HG03439 (cell line): ENCODE measurements at regions not wholly inside any gene's neighbourhood (a gene's known extent, or its start where the extent isn't known, plus 50 kb on each side); places are given as distances from the start of the nearest gene placed in this dataset.
"Not testable (repeated sequence)": the region's sequence is repeated elsewhere in the genome, so short reads cannot be mapped to it uniquely, and the experiment has no call there.

Experiments
- ATAC-seq: cut with Tn5 transposase; IDR thresholded peaks from one replicate; pipeline ENCODE4 v1.9.1; 2021; ENCODE audit warnings: mild to moderate bottlenecking, moderate library complexity; ENCODE audit not compliant: unreplicated experiment

DNA sequence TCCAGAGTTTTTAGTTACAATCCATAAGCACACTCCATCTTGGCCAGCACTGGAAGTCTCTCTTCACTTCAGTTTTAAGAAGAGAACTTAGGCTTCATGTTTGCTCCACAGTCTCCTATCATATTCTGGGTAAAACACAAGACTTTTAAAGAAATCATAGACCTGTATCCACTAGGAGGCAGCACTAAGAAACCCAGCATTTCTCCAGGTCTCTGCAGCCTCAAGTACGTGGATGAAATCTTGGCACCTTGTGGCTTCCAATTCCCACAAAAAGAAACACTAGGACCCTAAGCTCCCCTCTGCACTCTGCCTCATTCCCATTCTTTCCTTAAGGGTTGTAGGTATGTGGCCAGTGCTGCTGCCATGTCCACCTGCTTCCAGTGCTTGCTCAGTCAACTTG lies 367.3 kb upstream of the CASK start:
- ATAC-seq, result no peak

GRCh38 chrX:42289492-42290385 lies 366.4 kb upstream of the CASK start:
- ATAC-seq, result no peak

GRCh38 chrX:42285681-42286080 lies 362.3 kb upstream of the CASK start:
- ATAC-seq, result not testable (repeated sequence)

DNA sequence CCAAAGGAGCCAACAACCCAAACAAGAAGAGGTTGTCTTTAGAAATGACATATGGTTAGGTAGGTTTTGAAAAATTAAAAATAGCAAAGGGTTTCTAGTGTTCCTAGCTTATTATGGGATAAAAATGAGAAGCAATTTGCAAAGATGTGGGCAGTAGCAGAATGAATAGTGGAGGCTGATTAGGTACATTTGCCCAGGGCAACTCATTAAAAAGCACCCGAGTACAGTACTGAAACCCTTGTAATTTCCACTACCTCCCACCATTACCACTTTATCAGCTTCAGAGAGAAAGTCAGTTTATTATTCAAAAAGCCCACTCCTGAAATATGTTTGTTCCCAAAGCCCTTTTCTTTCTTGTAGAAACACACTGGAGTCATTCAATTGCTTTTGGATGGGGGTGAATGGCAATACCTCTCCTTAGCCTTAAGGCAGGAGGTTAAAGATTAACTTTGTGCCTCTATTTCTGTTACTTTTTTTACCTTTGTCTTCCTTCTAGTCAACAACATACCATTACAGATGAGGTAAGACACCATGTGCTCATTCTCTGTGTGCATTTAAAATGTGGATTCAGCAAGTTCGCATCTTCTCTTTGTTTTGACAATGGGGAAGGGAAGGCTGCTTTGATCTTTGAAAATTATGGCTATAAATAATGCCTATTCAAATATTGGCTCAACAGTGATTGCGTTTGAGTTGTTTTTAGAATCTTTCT lies 353.8 kb upstream of the CASK start:
- no peak for ATAC-seq

- no peak for ATAC-seq
Observed at GRCh38 chrX:42274151-42274550, 350.8 kb upstream of the CASK start.

DNA sequence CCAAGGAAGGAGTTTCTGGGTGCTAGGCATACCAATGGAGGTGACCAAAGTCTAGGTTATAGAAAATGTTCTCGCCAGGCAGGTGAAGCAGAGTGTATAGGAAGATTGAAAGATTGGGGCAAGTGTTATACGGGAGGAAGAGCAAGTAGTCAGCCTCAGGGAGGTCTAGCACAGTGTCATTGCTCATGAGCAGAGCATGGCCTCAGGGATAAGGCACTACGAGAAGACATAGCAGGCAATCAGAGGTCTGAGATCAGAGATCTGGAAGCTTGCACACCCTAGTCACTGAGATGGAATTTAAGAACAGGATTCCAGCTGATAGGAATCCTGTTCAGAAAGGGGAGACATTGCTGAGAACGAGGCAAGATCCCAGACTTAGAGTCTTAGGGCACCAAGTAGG lies 350.0 kb upstream of the CASK start:
- ATAC-seq, result no peak

DNA sequence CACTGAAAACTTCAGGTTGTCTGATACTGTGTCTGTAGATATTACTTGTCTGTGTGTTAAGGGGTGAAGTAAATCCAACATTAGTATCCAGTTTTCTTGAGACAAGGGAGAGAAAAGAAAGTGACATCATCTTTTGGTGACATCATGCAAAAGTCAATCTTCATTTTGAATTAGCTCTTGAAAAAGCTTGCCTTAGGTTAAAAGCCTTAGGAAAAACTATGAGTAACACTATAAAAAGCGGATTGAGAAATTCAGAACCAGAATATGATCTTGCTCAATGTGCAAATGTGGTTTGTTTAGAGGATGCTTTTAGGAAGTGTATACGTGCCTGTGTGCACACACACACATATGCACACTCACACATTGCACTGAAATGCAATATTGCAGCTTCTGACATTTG lies 345.8 kb upstream of the CASK start:
- ATAC-seq, result no peak

GRCh38 chrX:42260854-42261253 lies 337.5 kb upstream of the CASK start:
- no peak for ATAC-seq

DNA sequence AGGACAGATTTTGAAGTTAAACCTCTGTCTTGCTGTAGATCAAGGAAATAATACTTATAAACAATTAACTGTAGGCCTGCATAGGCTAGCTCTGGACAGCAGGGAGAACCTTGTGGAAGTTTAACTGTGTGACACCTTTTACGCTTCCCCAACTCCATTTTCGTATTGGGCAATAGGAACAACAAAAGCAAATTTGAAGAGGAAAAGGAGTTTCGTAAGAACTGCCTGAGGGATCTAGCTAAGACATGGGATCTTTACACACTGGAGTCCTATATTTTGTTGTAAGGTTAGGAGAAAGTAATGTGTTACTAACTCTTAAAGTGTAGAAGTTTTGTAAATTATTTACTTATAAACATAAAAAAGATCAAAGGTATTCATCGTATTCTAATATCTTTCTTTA lies 324.9 kb upstream of the CASK start:
- ATAC-seq, result no peak

- ATAC-seq, result no peak
Observed at GRCh38 chrX:42247241-42247640, 323.9 kb upstream of the CASK start.

DNA sequence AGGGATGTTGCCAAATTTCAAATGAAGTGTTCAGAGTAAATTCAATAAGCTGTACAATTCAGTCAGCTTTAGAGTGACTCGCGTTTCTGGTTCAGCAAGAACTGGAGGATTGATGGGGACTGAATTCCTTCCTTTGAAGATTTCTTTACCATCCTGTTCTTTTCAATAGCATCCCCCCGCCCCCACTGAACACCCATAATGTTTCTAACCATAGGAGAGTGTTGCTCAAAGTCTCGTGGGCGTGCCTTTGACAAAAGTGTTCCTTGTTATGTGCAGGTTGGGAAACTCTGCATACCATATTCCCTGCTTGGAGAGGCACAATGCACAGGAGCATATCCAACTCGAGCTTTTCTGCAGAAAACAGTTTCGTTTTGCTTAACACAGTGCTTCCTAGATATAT lies 323.5 kb upstream of the CASK start:
- ATAC-seq, result no peak

DNA sequence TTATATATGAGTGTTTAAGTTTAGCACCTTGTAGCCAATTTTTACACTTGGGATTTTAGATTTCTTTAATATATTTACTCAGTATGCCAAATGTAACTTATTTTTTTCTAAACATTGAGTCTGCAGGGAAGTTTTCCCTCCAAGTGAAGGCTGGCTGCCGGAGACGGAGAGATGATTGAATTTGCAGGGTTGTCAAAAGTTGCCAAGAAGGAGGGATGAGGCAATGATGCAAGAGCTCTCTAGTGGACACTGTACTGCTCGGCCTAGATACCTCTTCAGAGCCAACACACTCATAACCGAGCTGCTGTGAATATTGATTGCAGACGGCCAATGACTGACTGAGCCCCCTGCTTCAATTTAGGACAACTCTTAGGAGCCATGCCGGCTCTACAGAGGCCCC lies 318.6 kb upstream of the CASK start:
- no peak for ATAC-seq

DNA sequence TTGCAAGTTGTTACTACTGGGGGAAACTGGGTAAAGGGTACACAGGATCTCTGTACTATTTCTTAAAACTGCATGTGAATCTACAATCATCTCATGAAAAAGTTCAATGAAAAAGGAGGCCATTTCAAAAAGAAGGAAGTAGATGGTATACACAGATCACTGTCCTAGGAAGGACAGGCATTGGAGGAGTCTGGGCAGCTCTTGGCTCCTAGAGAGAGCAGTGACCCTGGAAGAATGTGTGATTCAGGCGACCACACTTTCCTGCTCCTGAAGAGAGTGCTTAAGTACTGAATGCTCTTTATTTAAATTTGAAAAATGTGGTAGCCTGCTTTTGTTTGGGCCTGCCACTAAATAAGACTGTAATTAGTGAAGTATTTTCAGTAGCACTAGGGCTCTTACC lies 318.1 kb upstream of the CASK start:
- no peak for ATAC-seq

DNA sequence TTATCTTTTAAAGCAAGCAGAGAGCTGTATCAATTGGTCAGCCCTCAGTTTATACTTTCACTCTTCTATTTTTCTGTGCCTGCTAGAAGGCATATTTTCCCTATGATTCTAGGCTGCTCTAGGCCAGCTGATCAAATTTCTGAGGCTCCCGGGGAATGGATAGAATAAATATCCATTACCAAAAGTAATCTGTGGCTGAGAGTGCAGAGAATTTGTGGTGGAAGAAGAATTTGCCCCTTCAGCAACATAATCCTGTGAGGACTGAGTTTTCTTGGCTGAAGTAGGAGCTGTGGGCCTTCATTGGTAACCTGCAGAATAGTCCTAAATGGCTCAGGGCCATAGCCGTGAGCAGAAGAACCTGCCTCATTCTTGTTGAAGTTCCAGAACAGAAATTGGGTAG lies 314.6 kb upstream of the CASK start:
- no peak for ATAC-seq

GRCh38 chrX:42229533-42229932 lies 306.2 kb upstream of the CASK start:
- ATAC-seq, result no peak

DNA sequence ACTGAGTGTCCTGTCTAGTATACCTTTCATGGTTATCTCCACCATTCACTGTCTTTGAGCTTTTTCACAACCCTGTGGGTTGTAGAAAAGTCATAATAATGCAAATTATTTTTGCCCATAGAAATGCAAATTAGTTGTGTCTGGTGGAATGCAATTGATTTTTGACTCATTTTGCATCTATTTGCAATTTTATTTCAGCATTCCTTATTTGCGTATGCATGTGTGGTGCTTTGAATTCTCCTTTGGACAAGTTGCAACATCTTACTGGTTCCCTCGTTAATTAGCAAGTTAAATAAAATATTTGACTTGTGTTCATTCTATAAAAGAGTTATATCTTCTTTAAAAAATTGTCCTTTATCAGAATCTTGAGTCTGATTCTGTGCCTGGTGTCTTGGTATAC lies 297.3 kb upstream of the CASK start:
- no peak for ATAC-seq

GRCh38 chrX:42220083-42220482 lies 296.7 kb upstream of the CASK start:
- no peak for ATAC-seq

DNA sequence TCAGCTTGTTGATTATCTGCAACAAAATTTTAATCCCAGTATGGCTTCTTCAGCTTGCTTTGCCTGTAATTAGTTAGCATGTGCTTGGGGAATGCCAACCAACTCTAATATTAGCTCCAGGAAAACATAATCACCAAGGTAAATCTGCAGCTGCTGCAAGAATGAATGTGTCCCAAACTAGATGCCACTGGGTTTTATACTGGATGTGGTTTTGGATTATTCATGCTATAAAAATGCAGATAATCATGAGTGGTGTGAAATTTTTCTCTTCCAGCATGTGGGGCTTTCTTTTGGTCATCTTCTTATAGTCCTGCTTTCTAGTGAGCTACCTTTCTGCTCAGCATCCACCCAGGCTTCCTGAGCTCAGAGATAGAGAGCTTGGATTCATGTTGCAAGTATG lies 295.9 kb upstream of the CASK start:
- ATAC-seq, result no peak

DNA sequence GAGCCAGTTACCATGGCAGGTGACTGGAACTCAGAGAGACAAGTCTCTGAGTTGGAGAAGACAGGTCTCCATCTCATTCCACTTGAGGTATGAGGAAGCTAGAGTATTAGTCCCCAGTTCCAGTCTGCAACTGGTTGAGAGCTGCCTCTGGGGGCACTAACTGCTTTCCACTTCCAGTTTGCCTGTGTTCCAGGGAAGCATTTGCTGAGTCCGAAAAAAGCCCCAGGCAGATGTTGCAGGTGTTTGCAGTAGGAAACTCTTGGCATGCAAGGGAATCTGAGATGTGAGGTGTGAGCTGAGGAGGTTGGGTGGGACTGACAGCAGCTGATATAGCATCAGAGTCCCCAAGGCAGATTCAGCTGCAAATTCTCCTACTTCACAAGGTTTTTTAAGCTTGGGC lies 272.2 kb upstream of the CASK start:
- ATAC-seq, result no peak

DNA sequence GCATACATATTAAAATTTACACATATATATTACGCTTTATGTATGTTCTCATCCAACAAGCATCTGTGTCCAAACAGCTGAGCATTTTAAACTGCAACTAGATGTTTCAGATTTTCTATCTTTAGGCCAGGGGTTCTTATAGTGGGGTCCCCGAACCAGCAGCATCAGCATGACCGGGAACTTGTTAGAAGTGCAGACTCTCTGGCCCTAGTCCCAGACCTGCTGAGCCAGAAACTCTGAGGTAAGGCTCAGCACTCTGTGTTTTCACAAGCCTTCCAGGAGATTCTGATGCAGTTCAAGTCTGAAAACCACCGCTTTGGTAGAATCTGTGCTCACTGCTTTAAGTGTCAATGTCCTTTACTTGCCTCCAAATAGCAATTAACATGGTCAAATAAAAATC lies 266.2 kb upstream of the CASK start:
- no peak for ATAC-seq

DNA sequence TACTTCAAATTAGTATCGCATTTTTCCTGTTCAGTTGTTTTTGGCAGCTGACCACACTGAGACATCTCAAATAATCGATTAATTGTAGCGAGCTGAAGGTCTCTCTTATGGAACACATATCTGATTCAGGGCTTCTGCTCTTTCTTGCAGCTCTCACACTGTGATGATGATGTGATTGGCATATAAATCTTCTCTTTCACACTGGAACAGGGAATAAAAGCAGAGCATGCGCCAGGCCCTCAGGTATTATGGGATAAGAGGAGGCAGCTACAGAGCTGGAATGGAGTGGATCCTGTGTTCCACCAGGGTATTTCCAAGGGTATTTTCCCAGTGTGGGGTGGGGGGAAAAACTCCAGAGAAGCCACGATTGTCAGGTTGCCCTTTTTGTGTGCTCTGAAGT lies 265.4 kb upstream of the CASK start:
- no peak for ATAC-seq

DNA sequence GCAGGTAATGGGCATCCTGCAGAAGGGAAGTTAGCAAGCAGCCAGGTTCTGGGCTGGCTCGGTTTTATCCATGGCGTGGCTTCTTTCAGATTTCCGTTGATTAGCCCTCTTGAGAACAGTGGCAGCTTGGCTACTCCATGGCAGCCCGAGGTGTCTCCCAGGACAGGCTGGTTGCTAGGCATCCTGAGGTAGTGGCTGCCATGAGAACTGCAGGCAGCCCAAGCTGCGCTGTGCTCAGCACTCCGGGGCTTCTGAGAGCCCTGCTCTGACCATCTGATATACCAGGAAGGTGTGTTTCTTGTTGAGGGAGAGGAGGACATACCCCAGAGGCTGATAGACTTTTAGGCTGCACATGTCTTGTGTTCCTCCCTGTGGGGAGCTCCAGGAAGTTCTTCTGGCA lies 253.4 kb upstream of the CASK start:
- ATAC-seq, result no peak
